PC-9 (cell line): ENCODE measurements at regions not wholly inside any gene's neighbourhood (a gene's known extent, or its start where the extent isn't known, plus 50 kb on each side); places are given as distances from the start of the nearest gene placed in this dataset.

Experiments
- BruUV-seq: library from RNA; stranded (reverse); fragments of 400-500 nt; replicated peaks from 2 replicates; lab custom pipeline; 2021; lab: Mats Ljungman, UMichigan
- CTCF ChIA-PET: fragments of 300-600 bp; sonication (Branson Sonifier 250); formaldehyde crosslinking; loops from one replicate; lab custom pipeline; 2022; ENCODE audit warnings: antibody characterized with exemption; lab: Charles Lee
- POLR2A ChIA-PET: fragments of 300-600 bp; sonication (Branson Sonifier 250); formaldehyde crosslinking; loops from one replicate; lab custom pipeline; 2022; ENCODE audit warnings: antibody characterized with exemption; ENCODE audit not compliant: unreplicated experiment; lab: Charles Lee
- DNase-seq, 2 experiments: peaks; one replicate each; pipeline versions ENCODE4 v3.0.0 to v3.0.0-alpha.2; 2015 to 2022; ENCODE audit warnings: mixed read lengths in 1 of 2
- H2AFZ ChIP-seq: fragments of 200-600 bp; sonication (generic); 2 replicates; pipeline ENCODE4 v1.8.1; 2017; ENCODE audit warnings: antibody characterized with exemption
- H3F3A ChIP-seq: fragments of 200-600 bp; sonication (generic); 2 replicates; pipeline ENCODE4 v1.8.1; 2017; ENCODE audit warnings: antibody characterized with exemption, mild to moderate bottlenecking, low read depth; ENCODE audit not compliant: insufficient read depth
- H3K27ac ChIP-seq: fragments of 200-600 bp; sonication (generic); 2 replicates; pipeline ENCODE4 v1.6.1; 2016; ENCODE audit warnings: mixed run types
- H3K27me3 ChIP-seq: fragments of 200-600 bp; sonication (generic); 2 replicates; pipeline ENCODE4 v1.6.1; 2016; ENCODE audit warnings: low read depth, mixed run types; ENCODE audit not compliant: insufficient read depth
- H3K36me3 ChIP-seq: fragments of 200-600 bp; sonication (generic); 2 replicates; pipeline ENCODE4 v1.6.1; 2016; ENCODE audit warnings: low read depth, mixed run types
- H3K4me1 ChIP-seq: fragments of 200-600 bp; sonication (generic); replicated peaks from 2 replicates; pipeline ENCODE4 v1.6.1; 2016; ENCODE audit warnings: mixed run types; ENCODE audit not compliant: insufficient read depth
- H3K4me2 ChIP-seq: fragments of 200-600 bp; sonication (generic); 2 replicates; pipeline ENCODE4 v1.6.1; 2017; ENCODE audit warnings: mixed run types
- H3K4me3 ChIP-seq: fragments of 200-600 bp; sonication (generic); 2 replicates; pipeline ENCODE4 v1.6.1; 2016; ENCODE audit warnings: mixed run types
- H3K79me2 ChIP-seq: fragments of 200-600 bp; sonication (generic); 2 replicates; pipeline ENCODE4 v1.6.1; 2017; ENCODE audit warnings: low read depth, mixed run types
- H3K9me2 ChIP-seq: fragments of 200-600 bp; sonication (generic); 2 replicates; pipeline ENCODE4 v1.8.1; 2017; ENCODE audit warnings: mild to moderate bottlenecking; ENCODE audit not compliant: insufficient read depth
- H3K9me3 ChIP-seq: fragments of 200-600 bp; sonication (generic); 2 replicates; pipeline ENCODE4 v1.8.1; 2016; ENCODE audit warnings: low read depth; ENCODE audit not compliant: insufficient read depth
- H4K20me1 ChIP-seq: fragments of 200-600 bp; sonication (generic); 2 replicates; pipeline ENCODE4 v1.8.1; 2017; ENCODE audit not compliant: insufficient read depth
- CTCF ChIP-seq: fragments of 200-600 bp; sonication (generic); conservative IDR thresholded peaks from 2 replicates; pipeline ENCODE4 v1.6.1; 2017; ENCODE audit warnings: mixed run types, antibody characterized with exemption, mild to moderate bottlenecking, moderate library complexity
- EZH2 ChIP-seq: fragments of 200-600 bp; sonication (generic); IDR thresholded peaks from 2 replicates; pipeline ENCODE4 v1.8.0; 2017; ENCODE audit warnings: antibody characterized with exemption, low read depth
- intact Hi-C: fragments of 100-400 bp; cut with micrococcal nuclease; formaldehyde crosslinking; loops from one replicate; pipeline ENCODE4 v1.10.0; 2022; ENCODE audit not compliant: unreplicated experiment

GRCh38 chr9:90981726-90982125 lies 180.1 kb downstream of the SYK start:
- CTCF ChIA-PET, result no interaction called here
- Histone ChIP-seq H3K4me1 (no peaks in the 10 kb centered on the region), H3K4me3 (no peak overlapping the region), H3K4me2 (no peak overlapping the region), H3F3A (no peaks in the 10 kb centered on the region), H4K20me1 (no peaks in the 10 kb centered on the region), H2AFZ (no peak overlapping the region), H3K36me3 (no peaks in the 10 kb centered on the region), H3K9me3 (no peaks in the 10 kb centered on the region), H3K79me2 (no peaks in the 10 kb centered on the region), H3K27ac (no peak overlapping the region), H3K9me2 (no peaks in the 10 kb centered on the region), H3K27me3 (no peaks in the 10 kb centered on the region)
- DNase-seq, result no peak
- POLR2A ChIA-PET, result no interaction called here
- no TSS peak for BruUV-seq
- intact Hi-C loops, result no loop called here
- TF ChIP-seq CTCF, result no peak
- no peak for TF ChIP-seq EZH2

DNA sequence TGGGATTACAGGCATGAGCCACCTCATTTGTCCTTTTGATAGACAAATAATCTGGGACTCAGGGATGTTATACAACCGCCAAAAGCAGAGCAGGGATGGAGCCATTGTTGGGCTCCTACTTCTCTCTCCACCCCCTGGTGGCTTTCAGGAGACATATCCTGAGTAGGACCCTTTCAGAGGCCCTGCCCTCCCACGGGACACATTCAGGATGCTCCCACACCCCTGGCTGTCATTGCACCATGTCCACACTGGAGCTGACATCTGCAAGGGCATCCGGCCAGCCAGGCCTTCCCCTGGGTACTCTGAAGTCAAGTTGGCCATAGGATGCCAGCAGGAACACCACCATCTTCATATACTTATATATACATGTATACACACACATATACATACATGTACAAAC lies 181.8 kb downstream of the SYK start:
- Histone ChIP-seq H3K4me1 (no peaks in the 10 kb centered on the region), H4K20me1 (no peaks in the 10 kb centered on the region), H3K9me2 (no peaks in the 10 kb centered on the region), H3K27me3 (no peaks in the 10 kb centered on the region), H2AFZ (no peak overlapping the region), H3K79me2 (no peaks in the 10 kb centered on the region), H3K4me3 (no peak overlapping the region), H3K4me2 (no peak overlapping the region), H3K36me3 (no peaks in the 10 kb centered on the region), H3K9me3 (no peaks in the 10 kb centered on the region), H3F3A (no peaks in the 10 kb centered on the region), H3K27ac (no peak overlapping the region)
- intact Hi-C loops, result no loop called here
- ChIA-PET CTCF (no interaction called here), POLR2A (no interaction called here)
- no peak for DNase-seq
- no TSS peak for BruUV-seq
- TF ChIP-seq CTCF (no peak), EZH2 (no peak)

GRCh38 chr9:90985631-90986030 lies 184.0 kb downstream of the SYK start:
- Histone ChIP-seq H3K4me2 (no peak overlapping the region), H3K79me2 (no peaks in the 10 kb centered on the region), H3K4me1 (no peaks in the 10 kb centered on the region), H3K27me3 (no peaks in the 10 kb centered on the region), H4K20me1 (no peaks in the 10 kb centered on the region), H3K9me3 (no peaks in the 10 kb centered on the region), H2AFZ (no peak overlapping the region), H3F3A (no peaks in the 10 kb centered on the region), H3K9me2 (no peaks in the 10 kb centered on the region), H3K36me3 (no peaks in the 10 kb centered on the region), H3K27ac (no peak overlapping the region), H3K4me3 (no peak overlapping the region)
- intact Hi-C loops, result no loop called here
- no TSS peak for BruUV-seq
- TF ChIP-seq CTCF (no peak), EZH2 (no peak)
- ChIA-PET CTCF (interaction anchor here (0.5 to 0.7 kb wide), 3 partner anchors 178 to 327 kb away, joined by 3 to 11 read pairs (median 5); no protein-coding TSS in a partner anchor), POLR2A (no interaction called here)
- DNase-seq, result no peak
